Activated CD4-positive, alpha-beta T cell treated with anti-CD3 and anti-CD28 coated beads for 36 hours (primary cell): ENCODE measurements at regions not wholly inside any gene's neighbourhood (a gene's known extent, or its start where the extent isn't known, plus 50 kb on each side); places are given as distances from the start of the nearest gene placed in this dataset.

ENCODE experiments used
- ATAC-seq: fragments of 200-7000 bp; cut with Tn5 transposase; one replicate; pipeline ENCODE4 v1.10.0; 2021; ENCODE audit warnings: mild to moderate bottlenecking, moderate library complexity
- CTCF ChIA-PET: fragments of 350-600 bp; sonication (Branson Sonifier 250); formaldehyde crosslinking; loops from one replicate; lab custom pipeline; 2021; ENCODE audit warnings: antibody characterized with exemption; lab: Charles Lee
- POLR2A ChIA-PET: fragments of 350-600 bp; sonication (Branson Sonifier 250); formaldehyde crosslinking; loops from one replicate; lab custom pipeline; 2021; ENCODE audit warnings: antibody characterized with exemption, inconsistent platforms; lab: Charles Lee
- DNase-seq: peaks from one replicate; pipeline ENCODE4 v3.0.0-alpha.2; 2020
- H3K27ac Mint-ChIP-seq: one replicate; pipeline ENCODE4 v1.8.0; 2021; ENCODE audit warnings: mixed read lengths
- H3K27me3 Mint-ChIP-seq: one replicate; pipeline ENCODE4 v1.8.0; 2021; ENCODE audit warnings: mixed read lengths
- H3K36me3 Mint-ChIP-seq: one replicate; pipeline ENCODE4 v1.8.0; 2021; ENCODE audit warnings: low read depth, mixed read lengths
- H3K4me1 Mint-ChIP-seq: one replicate; pipeline ENCODE4 v1.8.0; 2021; ENCODE audit warnings: mixed read lengths
- H3K4me3 Mint-ChIP-seq: one replicate; pipeline ENCODE4 v1.8.0; 2021; ENCODE audit warnings: mild to moderate bottlenecking, moderate library complexity, mixed read lengths
- H3K9me3 Mint-ChIP-seq: one replicate; pipeline ENCODE4 v1.8.0; 2021; ENCODE audit warnings: low read depth, mixed read lengths
- intact Hi-C, 2 experiments: fragments of 100-400 bp; cut with DNase I in 1 of 2; cut with micrococcal nuclease in 1 of 2; formaldehyde crosslinking; loops; one replicate each; pipeline versions ENCODE4 v1.14.2 to v1.15.1; 2022 to 2024; cut with DNase I, micrococcal nuclease

DNA sequence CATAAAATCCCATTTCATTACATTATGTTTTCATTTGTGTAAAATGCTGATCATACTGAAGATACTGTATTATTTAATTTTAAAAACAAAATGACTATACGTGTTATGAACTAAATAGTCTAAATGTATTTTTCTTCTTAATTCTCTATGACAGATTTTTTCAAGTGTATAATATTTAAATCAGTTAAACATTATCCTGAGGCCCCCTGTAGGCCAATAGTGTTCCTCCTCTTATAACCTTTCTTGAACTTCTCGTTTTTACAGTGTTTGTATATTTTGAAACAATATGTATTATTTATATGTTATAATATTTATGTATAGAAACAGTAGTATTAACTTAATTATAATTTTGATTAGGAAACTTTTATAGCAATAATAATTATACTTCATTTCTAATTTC, 151.1 kb upstream of the CHORDC1 start:
- ATAC-seq = no peak
- CTCF ChIA-PET = no interaction called here
- Mint-ChIP-seq H3K36me3 (no peaks in the 10 kb centered on the region), H3K9me3 (no peaks in the 10 kb centered on the region), H3K4me3 (no peak overlapping the region), H3K27me3 (no peaks in the 10 kb centered on the region), H3K27ac (no peak overlapping the region), H3K4me1 (no peaks in the 10 kb centered on the region)
- POLR2A ChIA-PET = no interaction called here
- DNase-seq = no peak
- intact Hi-C loops = no loop called here

- Mint-ChIP-seq H3K36me3 (no peaks in the 10 kb centered on the region), H3K9me3 (no peaks in the 10 kb centered on the region), H3K27ac (no peak overlapping the region), H3K4me3 (no peak overlapping the region), H3K27me3 (no peaks in the 10 kb centered on the region), H3K4me1 (no peaks in the 10 kb centered on the region)
- intact Hi-C loops = no loop called here
- POLR2A ChIA-PET = no interaction called here
- CTCF ChIA-PET = no interaction called here
- no peak for DNase-seq
- no peak for ATAC-seq
Observed at GRCh38 chr11:90364527-90364926, 141.7 kb upstream of the CHORDC1 start.

DNA sequence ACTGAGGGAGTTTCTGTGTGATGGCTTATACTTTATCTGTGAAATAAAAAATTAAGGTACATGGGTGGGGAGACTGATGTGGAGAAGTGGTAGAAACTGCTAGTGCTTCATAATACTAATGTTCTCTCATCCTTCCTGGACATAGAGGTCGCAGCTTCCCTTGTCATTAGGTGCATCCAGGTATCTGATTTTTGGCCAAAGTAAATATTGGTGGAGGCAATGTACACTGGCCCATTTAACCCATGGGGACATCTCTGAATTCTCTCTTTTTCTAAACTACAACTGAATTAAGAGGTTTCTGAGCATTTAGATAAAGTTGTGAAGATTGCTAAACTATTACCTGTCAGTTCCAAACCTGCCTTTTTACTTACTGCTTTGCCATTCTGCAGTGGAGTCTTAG, 140.9 kb upstream of the CHORDC1 start:
- H3K4me3 Mint-ChIP-seq = no peak overlapping the region
- ChIA-PET POLR2A (no interaction called here), CTCF (no interaction called here)
- H3K4me1 Mint-ChIP-seq = no peaks in the 10 kb centered on the region
- ATAC-seq (no peak), DNase-seq (no peak)
- H3K27me3 Mint-ChIP-seq = no peaks in the 10 kb centered on the region
- no peak overlapping the region for H3K27ac Mint-ChIP-seq
- intact Hi-C loops = no loop called here
- no peaks in the 10 kb centered on the region for H3K9me3 Mint-ChIP-seq
- no peaks in the 10 kb centered on the region for H3K36me3 Mint-ChIP-seq

GRCh38 chr11:90355200-90355599, 132.4 kb upstream of the CHORDC1 start:
- intact Hi-C loops = no loop called here
- CTCF ChIA-PET = no interaction called here

DNA sequence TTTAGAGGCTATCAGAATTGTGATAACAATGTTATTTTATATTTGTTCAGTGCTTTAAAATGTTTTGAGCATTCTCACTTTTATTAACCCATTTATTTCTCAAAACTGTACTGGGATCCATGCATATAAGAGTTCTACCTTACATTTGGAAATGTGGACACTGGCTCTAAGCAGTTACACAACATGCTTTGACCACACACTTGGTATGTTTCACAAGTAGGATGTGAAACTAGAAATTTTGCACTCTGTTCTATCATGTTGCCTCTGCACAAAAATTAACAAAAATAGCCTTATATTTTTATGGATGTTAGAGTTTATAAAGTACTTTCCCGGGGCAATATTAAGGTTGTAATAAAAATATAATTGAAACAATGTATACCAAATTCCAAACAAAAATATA, 126.9 kb upstream of the CHORDC1 start:
- intact Hi-C loops = no loop called here
- ChIA-PET POLR2A (no interaction called here), CTCF (no interaction called here)
- ATAC-seq = no peak
- DNase-seq = no peak
- no peaks in the 10 kb centered on the region for H3K4me1 Mint-ChIP-seq
- no peak overlapping the region for H3K4me3 Mint-ChIP-seq
- no peaks in the 10 kb centered on the region for H3K36me3 Mint-ChIP-seq
- H3K27ac Mint-ChIP-seq = no peak overlapping the region
- H3K9me3 Mint-ChIP-seq = no peaks in the 10 kb centered on the region
- peaks cover 3% of the 10 kb centered on the region for H3K27me3 Mint-ChIP-seq

More at GRCh38 chr11:90355200-90355599, 132.4 kb upstream of the CHORDC1 start:
- Mint-ChIP-seq H3K36me3 (no peaks in the 10 kb centered on the region), H3K27me3 (peaks cover 3% of the 10 kb centered on the region), H3K4me1 (no peaks in the 10 kb centered on the region), H3K9me3 (no peaks in the 10 kb centered on the region), H3K27ac (no peak overlapping the region), H3K4me3 (no peak overlapping the region)
- ATAC-seq (no peak), DNase-seq (no peak)
- POLR2A ChIA-PET = no interaction called here

DNA sequence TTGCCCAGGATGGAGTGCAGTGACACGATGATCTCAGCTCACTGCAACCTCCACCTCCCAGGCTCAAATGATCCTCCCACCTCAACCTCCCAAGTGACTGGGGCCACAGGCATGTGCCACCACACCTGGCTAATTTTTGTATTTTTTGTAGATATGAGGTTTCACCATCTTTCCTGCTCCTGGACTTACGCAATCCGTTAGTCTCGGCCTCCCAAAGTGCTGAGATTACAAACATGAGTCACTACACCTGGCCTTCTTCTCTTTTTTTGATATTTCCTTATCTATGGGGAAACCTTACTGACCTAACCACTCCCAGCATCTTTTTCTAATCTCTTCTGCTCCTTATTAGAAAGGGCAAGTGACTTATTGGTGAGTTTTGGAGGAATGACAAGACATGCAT, 121.7 kb upstream of the CHORDC1 start:
- ChIA-PET CTCF (no interaction called here), POLR2A (no interaction called here)
- DNase-seq (no peak), ATAC-seq (no peak)
- H3K27ac Mint-ChIP-seq = no peak overlapping the region
- no peak overlapping the region for H3K4me3 Mint-ChIP-seq
- H3K36me3 Mint-ChIP-seq = no peaks in the 10 kb centered on the region
- intact Hi-C loops = no loop called here
- H3K4me1 Mint-ChIP-seq = no peaks in the 10 kb centered on the region
- H3K9me3 Mint-ChIP-seq = no peaks in the 10 kb centered on the region
- peaks cover 2% of the 10 kb centered on the region for H3K27me3 Mint-ChIP-seq

GRCh38 chr11:90343673-90344072, 120.8 kb upstream of the CHORDC1 start:
- intact Hi-C loops = no loop called here
- Mint-ChIP-seq H3K27me3 (peaks cover 2% of the 10 kb centered on the region), H3K27ac (no peak overlapping the region), H3K4me1 (no peaks in the 10 kb centered on the region), H3K36me3 (no peaks in the 10 kb centered on the region), H3K9me3 (no peaks in the 10 kb centered on the region), H3K4me3 (no peak overlapping the region)
- no peak for ATAC-seq
- DNase-seq = no peak
- CTCF ChIA-PET = no interaction called here
- POLR2A ChIA-PET = no interaction called here

DNA sequence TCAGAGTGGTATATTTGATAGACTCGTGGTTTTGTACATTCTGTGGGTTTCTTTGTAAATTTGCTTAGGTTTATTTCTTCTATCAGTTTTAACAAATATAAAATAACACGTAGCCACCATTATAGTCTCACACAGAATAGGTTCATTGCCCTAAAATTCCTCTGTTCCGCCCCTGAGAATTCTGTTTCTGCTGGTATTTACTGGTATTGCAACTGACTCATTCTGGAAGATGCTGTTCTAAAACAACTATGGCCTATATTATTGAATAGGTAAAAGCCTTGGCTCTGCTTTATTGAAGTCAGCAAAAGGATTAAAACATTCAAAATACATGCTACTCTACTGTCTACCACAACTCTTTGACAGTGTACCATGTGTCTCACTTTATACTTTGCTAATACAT, 119.1 kb upstream of the CHORDC1 start:
- ChIA-PET CTCF (no interaction called here), POLR2A (no interaction called here)
- no peak for DNase-seq
- ATAC-seq = no peak
- intact Hi-C loops = no loop called here
- Mint-ChIP-seq H3K27ac (no peak overlapping the region), H3K4me3 (no peak overlapping the region), H3K36me3 (no peaks in the 10 kb centered on the region), H3K9me3 (no peaks in the 10 kb centered on the region), H3K27me3 (peaks cover 5% of the 10 kb centered on the region), H3K4me1 (no peaks in the 10 kb centered on the region)

GRCh38 chr11:90332415-90332814, 109.6 kb upstream of the CHORDC1 start:
- ATAC-seq (no peak), DNase-seq (no peak)
- Mint-ChIP-seq H3K36me3 (no peaks in the 10 kb centered on the region), H3K27me3 (peaks cover 3% of the 10 kb centered on the region), H3K4me1 (no peaks in the 10 kb centered on the region), H3K4me3 (no peak overlapping the region), H3K9me3 (no peaks in the 10 kb centered on the region), H3K27ac (no peak overlapping the region)
- POLR2A ChIA-PET = no interaction called here
- CTCF ChIA-PET = no interaction called here
- intact Hi-C loops = no loop called here

DNA sequence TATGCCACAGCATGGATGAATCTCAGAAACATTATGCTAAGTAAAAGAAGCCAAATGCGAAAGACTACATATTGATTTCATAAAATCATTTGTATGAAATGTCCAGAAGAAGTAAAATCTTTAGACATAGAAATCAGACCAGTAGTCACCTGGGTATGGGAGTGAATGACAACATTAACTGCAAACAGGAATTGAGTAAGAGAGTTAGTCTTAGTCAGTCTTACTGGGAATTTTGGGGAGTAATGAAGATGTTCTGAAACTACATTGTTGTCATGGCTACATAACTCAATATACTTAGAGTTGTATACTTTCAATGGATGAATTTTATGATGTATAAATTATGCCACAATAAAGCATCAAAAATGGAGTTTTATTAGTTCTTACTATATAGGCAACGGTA, 107.8 kb upstream of the CHORDC1 start:
- ChIA-PET CTCF (no interaction called here), POLR2A (no interaction called here)
- ATAC-seq (no peak), DNase-seq (no peak)
- Mint-ChIP-seq H3K36me3 (no peaks in the 10 kb centered on the region), H3K27ac (no peak overlapping the region), H3K4me1 (no peaks in the 10 kb centered on the region), H3K4me3 (no peak overlapping the region), H3K9me3 (no peaks in the 10 kb centered on the region), H3K27me3 (no peaks in the 10 kb centered on the region)
- intact Hi-C loops = no loop called here

- ChIA-PET POLR2A (no interaction called here), CTCF (no interaction called here)
- intact Hi-C loops = no loop called here
- no peak overlapping the region for H3K4me3 Mint-ChIP-seq
- DNase-seq (no peak), ATAC-seq (no peak)
- H3K36me3 Mint-ChIP-seq = no peaks in the 10 kb centered on the region
- no peaks in the 10 kb centered on the region for H3K4me1 Mint-ChIP-seq
- no peaks in the 10 kb centered on the region for H3K27me3 Mint-ChIP-seq
- no peak overlapping the region for H3K27ac Mint-ChIP-seq
- H3K9me3 Mint-ChIP-seq = no peaks in the 10 kb centered on the region
Observed at GRCh38 chr11:90329043-90329442, 106.2 kb upstream of the CHORDC1 start.

DNA sequence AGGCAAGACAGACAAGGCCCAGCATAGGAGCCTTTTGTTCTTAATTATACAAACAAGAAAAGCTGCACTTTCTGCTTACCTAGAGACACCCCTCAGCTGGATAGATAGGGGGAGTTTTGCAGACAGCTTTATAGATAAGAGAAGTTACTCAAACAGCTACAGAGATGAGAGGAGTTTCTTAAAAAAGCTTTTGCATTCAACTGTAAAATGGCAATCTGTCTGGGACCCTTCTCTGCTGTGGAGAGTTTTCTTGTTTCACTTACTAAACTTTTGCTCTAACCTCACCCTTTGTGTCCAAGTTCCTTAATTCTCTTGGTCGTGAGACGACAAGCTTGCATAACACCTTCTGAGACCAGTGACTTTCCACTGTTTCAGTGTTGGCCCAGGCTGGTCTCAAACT, 103.8 kb upstream of the CHORDC1 start:
- Mint-ChIP-seq H3K27me3 (no peaks in the 10 kb centered on the region), H3K4me3 (no peak overlapping the region), H3K9me3 (no peaks in the 10 kb centered on the region), H3K4me1 (no peaks in the 10 kb centered on the region), H3K36me3 (no peaks in the 10 kb centered on the region), H3K27ac (no peak overlapping the region)
- CTCF ChIA-PET = interaction anchor here (0.6 to 2.3 kb wide), 4 partner anchors 9 to 123 kb away, joined by 3 to 7 read pairs (median 3); no protein-coding TSS in a partner anchor
- no peak for ATAC-seq
- POLR2A ChIA-PET = no interaction called here
- DNase-seq = no peak
- intact Hi-C loops = no loop called here

DNA sequence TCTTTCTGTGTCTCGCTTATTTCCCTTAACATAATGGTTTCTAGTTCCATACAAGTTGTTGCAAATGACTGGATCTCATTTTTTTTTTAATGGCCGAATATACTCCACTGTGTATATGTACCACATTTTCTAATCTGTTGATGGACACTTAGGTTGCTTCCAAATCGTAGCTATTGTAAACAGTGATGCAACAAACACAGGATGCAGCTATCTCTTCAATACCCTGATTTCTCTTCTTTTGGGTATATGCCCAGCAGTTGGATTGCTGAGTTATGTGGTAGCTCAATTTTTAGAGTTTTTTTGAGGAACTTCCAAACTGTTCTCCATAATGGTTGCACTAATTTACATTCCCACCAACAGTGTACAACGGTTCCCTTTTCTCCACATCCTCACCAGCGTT, 100.4 kb upstream of the CHORDC1 start:
- H3K4me3 Mint-ChIP-seq = no peak overlapping the region
- no peak for DNase-seq
- H3K27me3 Mint-ChIP-seq = no peaks in the 10 kb centered on the region
- no peaks in the 10 kb centered on the region for H3K36me3 Mint-ChIP-seq
- no peak for ATAC-seq
- no peaks in the 10 kb centered on the region for H3K9me3 Mint-ChIP-seq
- ChIA-PET CTCF (no interaction called here), POLR2A (no interaction called here)
- no peak overlapping the region for H3K27ac Mint-ChIP-seq
- H3K4me1 Mint-ChIP-seq = no peaks in the 10 kb centered on the region
- intact Hi-C loops = no loop called here
